Keratinocyte (primary cell): ENCODE measurements at regions not wholly inside any gene's neighbourhood (a gene's known extent, or its start where the extent isn't known, plus 50 kb on each side); places are given as distances from the start of the nearest gene placed in this dataset.

Source experiments
- EZH2 ChIP-seq: IDR thresholded peaks from one replicate; pipeline ENCODE4 v1.6.1; 2012; ENCODE audit warnings: inconsistent platforms, mild to moderate bottlenecking, low read length, moderate library complexity
- TF ChIP-seq, protein P1 (sequence below), 3 experiments: IDR thresholded peaks in 1 of 3; conservative IDR thresholded peaks in 1 of 3; optimal IDR thresholded peaks in 1 of 3; 2 replicates in 2 of 3; 3 replicates in 1 of 3; pipeline versions ENCODE3 to v1.5.1; 2011; ENCODE audit warnings: low read length in 3 of 3, mild to moderate bottlenecking in 3 of 3, moderate library complexity in 2 of 3, control low read depth in 1 of 3, inconsistent platforms in 1 of 3; ENCODE audit not compliant: insufficient read depth in 2 of 3; ENCODE audit errors: extremely low read depth in 1 of 3

DNA sequence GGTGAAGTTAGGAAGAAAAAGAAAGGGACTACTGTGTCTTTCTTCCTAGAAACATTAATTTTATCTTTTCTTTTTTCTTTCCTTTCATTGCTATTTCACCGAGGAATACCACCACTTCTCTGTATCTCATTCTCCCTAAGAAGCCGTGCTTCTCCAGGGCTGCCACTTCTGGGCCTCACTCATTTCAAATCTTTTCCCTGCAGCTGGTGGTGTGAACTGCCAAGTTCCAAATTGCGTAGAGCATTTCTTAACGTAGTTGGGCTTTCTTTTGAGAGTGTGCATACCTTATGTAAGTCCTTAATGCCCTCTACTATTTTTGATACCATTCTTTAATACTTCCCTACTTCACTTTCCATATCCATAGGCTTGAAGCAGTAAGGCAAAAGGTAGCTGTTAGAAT is 66.7 kb upstream of the CYP1B1 start:
- TF ChIP-seq, protein P1, sequence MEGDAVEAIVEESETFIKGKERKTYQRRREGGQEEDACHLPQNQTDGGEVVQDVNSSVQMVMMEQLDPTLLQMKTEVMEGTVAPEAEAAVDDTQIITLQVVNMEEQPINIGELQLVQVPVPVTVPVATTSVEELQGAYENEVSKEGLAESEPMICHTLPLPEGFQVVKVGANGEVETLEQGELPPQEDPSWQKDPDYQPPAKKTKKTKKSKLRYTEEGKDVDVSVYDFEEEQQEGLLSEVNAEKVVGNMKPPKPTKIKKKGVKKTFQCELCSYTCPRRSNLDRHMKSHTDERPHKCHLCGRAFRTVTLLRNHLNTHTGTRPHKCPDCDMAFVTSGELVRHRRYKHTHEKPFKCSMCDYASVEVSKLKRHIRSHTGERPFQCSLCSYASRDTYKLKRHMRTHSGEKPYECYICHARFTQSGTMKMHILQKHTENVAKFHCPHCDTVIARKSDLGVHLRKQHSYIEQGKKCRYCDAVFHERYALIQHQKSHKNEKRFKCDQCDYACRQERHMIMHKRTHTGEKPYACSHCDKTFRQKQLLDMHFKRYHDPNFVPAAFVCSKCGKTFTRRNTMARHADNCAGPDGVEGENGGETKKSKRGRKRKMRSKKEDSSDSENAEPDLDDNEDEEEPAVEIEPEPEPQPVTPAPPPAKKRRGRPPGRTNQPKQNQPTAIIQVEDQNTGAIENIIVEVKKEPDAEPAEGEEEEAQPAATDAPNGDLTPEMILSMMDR (optimal IDR thresholded peaks at IDR 0.05 in 1 of 3, IDR thresholded peaks at IDR 0.05 in 1 of 3, conservative IDR thresholded peaks at IDR 0.05 in 1 of 3; ENCODE audit: extremely low read depth in 1 of 3, insufficient read depth in 2 of 3, low read length in 3 of 3) = no peak
- TF ChIP-seq EZH2 = no peak
